Neural crest cell (in vitro differentiated cells): ENCODE measurements at regions not wholly inside any gene's neighbourhood (a gene's known extent, or its start where the extent isn't known, plus 50 kb on each side); places are given as distances from the start of the nearest gene placed in this dataset.
A peak's percentile ranks its signal among the peaks of the same experiment; 100 is the strongest.

Experiments
- DNase-seq: peaks from one replicate; pipeline ENCODE4 v3.0.0; 2021; ENCODE audit warnings: low read depth, mixed read lengths, low spot score
- H3K27ac Mint-ChIP-seq: one replicate; pipeline ENCODE4 v1.8.0; 2021; ENCODE audit warnings: mild to moderate bottlenecking, mixed read lengths; ENCODE audit not compliant: unreplicated experiment
- H3K27me3 Mint-ChIP-seq: 2 replicates; pipeline ENCODE4 v1.8.0; 2021; ENCODE audit warnings: low read depth, mild to moderate bottlenecking, mixed read lengths
- H3K36me3 Mint-ChIP-seq: 2 replicates; pipeline ENCODE4 v1.8.0; 2021; ENCODE audit warnings: low read depth, mild to moderate bottlenecking, mixed read lengths
- H3K4me1 Mint-ChIP-seq: 2 replicates; pipeline ENCODE4 v1.8.0; 2021; ENCODE audit warnings: mixed read lengths
- H3K4me3 Mint-ChIP-seq: one replicate; pipeline ENCODE4 v1.8.0; 2021; ENCODE audit warnings: mild to moderate bottlenecking, mixed read lengths
- H3K9me3 Mint-ChIP-seq: 2 replicates; pipeline ENCODE4 v1.8.0; 2021; ENCODE audit warnings: mixed read lengths
- CTCF ChIP-seq: fragments of 200-600 bp; sonication (generic); conservative IDR thresholded peaks from 2 replicates; pipeline ENCODE4 v1.5.0; 2021; ENCODE audit warnings: antibody characterized with exemption, mild to moderate bottlenecking

- no peak overlapping the region for H3K4me3 Mint-ChIP-seq
- H3K27me3 Mint-ChIP-seq = no peaks in the 10 kb centered on the region
- peaks cover 3% of the 10 kb centered on the region for H3K9me3 Mint-ChIP-seq
- H3K4me1 Mint-ChIP-seq = no peaks in the 10 kb centered on the region
- no peak for DNase-seq
- peaks cover 5% of the 10 kb centered on the region for H3K36me3 Mint-ChIP-seq
- H3K27ac Mint-ChIP-seq = no peak overlapping the region
- TF ChIP-seq CTCF = no peak
Observed at GRCh38 chr2:217026161-217026560, 166.3 kb upstream of the TNP1 start.

- no peak for DNase-seq
- H3K27me3 Mint-ChIP-seq = no peaks in the 10 kb centered on the region
- peaks cover 2% of the 10 kb centered on the region for H3K4me1 Mint-ChIP-seq
- no peak overlapping the region for H3K4me3 Mint-ChIP-seq
- H3K36me3 Mint-ChIP-seq = peaks cover 9% of the 10 kb centered on the region
- no peak for TF ChIP-seq CTCF
- H3K9me3 Mint-ChIP-seq = peaks cover 6% of the 10 kb centered on the region
- H3K27ac Mint-ChIP-seq = no peak overlapping the region
Observed at GRCh38 chr2:217023611-217024010, 163.7 kb upstream of the TNP1 start.

- H3K36me3 Mint-ChIP-seq = peaks cover 9% of the 10 kb centered on the region
- peaks cover 5% of the 10 kb centered on the region for H3K9me3 Mint-ChIP-seq
- no peak for DNase-seq
- no peaks in the 10 kb centered on the region for H3K27me3 Mint-ChIP-seq
- H3K27ac Mint-ChIP-seq = peak overlapping the region; percentile 1
- no peak for TF ChIP-seq CTCF
- H3K4me1 Mint-ChIP-seq = peaks cover 40% of the 10 kb centered on the region
- no peak overlapping the region for H3K4me3 Mint-ChIP-seq
Observed at GRCh38 chr2:217017456-217018252, 157.8 kb upstream of the TNP1 start.

- Mint-ChIP-seq H3K27me3 (no peaks in the 10 kb centered on the region), H3K4me1 (peaks cover 40% of the 10 kb centered on the region), H3K9me3 (peaks cover 5% of the 10 kb centered on the region), H3K4me3 (no peak overlapping the region), H3K36me3 (peaks cover 9% of the 10 kb centered on the region), H3K27ac (peak overlapping the region; percentile 69)
- no peak for TF ChIP-seq CTCF
- no peak for DNase-seq
Observed at GRCh38 chr2:217016796-217017419, 157.0 kb upstream of the TNP1 start.

GRCh38 chr2:217014328-217015105, 154.7 kb upstream of the TNP1 start:
- Mint-ChIP-seq H3K27me3 (no peaks in the 10 kb centered on the region), H3K4me3 (no peak overlapping the region), H3K36me3 (peaks cover 7% of the 10 kb centered on the region), H3K4me1 (peaks cover 40% of the 10 kb centered on the region), H3K9me3 (peaks cover 5% of the 10 kb centered on the region), H3K27ac (no peak overlapping the region)
- TF ChIP-seq CTCF = no peak
- DNase-seq = no peak
